ENCODE measurements at regions not wholly inside any gene's neighbourhood (a gene's known extent, or its start where the extent isn't known, plus 50 kb on each side); places are given as distances from the start of the nearest gene placed in this dataset.

DNA sequence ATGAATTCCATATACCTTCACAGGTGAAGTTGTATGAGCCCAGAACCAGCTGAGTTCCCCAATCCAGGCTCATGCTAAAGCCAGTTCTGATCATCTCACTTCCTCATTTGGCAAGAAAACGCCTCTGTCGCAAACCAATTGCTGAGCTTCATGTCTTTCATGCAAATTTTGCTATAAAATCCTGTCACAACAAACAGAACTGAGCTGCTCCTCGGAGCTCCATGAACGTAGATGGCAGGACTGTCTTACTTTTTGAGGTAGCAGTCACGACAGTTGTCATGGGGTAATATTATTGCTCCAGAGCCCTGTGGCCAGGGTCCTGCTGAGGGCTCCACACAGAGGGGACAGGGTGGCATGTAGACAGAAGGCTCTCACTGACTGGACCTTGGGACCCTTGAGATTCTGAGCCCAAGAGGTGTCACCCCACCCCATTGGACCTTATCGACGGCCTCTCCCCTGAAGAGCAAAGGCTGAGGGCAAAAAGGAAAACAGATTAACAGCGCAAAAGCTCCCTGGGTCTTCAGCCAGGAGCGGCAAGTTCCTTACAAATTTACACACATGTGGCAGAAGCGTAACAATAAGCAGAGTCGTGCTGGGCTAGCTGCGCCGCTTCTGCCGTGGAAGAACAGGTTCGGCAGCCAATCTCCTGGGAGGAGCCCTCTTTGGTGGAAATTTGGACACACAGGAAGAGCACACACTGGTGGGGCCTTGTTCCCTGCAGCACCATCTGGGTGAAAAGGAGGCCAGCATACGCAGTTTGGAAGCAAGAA is 249.2 kb downstream of the OPA1 start:
- Histone ChIP-seq H3K4ac (replicated peaks; ENCODE audit: insufficient read length, low read depth, low read length) (no peak overlapping the region), H2BK12ac (ENCODE audit: low read depth, low read length) (peak overlapping the region; percentile 55; the same call in 1 of the 2 replicates), H3K4me2 (ENCODE audit: insufficient read depth in 1 of 2, low read depth in 2 of 2, low read length in 2 of 2) (no peak overlapping the region), H3K4me3 (ENCODE audit: extremely low read depth in 1 of 4, insufficient read depth in 2 of 4, low read depth in 3 of 4, low read length in 4 of 4) (no peak overlapping the region), H3K56ac (replicated peaks; ENCODE audit: insufficient read length, low read depth, low read length) (no peak overlapping the region), H3K4me1 (replicated peaks in 1 of 4; ENCODE audit: control insufficient read depth in 3 of 4, insufficient read depth in 4 of 4, low read length in 3 of 4) (peaks cover 0 to 3% (median 1%) of the 10 kb centered on the region in 4 experiments; a peak in 3 of 7 replicates), H3K79me1 (ENCODE audit: low read depth, low read length) (no peaks in the 10 kb centered on the region), H3K14ac (ENCODE audit: insufficient read length) (no peak overlapping the region), H4K8ac (ENCODE audit: extremely low read depth, insufficient read depth, low read length) (no peak overlapping the region; the same call in 1 of the 2 replicates), H3K9me3 (ENCODE audit: insufficient read depth in 2 of 2, low read depth in 1 of 2, low read length in 1 of 2) (no peaks in the 10 kb centered on the region), H4K20me1 (replicated peaks in 1 of 2; ENCODE audit: control insufficient read depth in 1 of 2, insufficient read depth in 2 of 2, low read length in 2 of 2) (no peaks in the 10 kb centered on the region), H2BK120ac (replicated peaks; ENCODE audit: low read depth, low read length) (no peak overlapping the region), H2BK15ac (ENCODE audit: low read length) (peak overlapping the region; percentile 48), H2AK5ac (ENCODE audit: low read depth, low read length) (no peak overlapping the region), H2AFZ (ENCODE audit: low read length) (peak overlapping the region; percentile 38), H3K18ac (ENCODE audit: extremely low read depth, low read length) (peak overlapping the region; percentile 72; the same call in 1 of the 2 replicates), H3K36me3 (ENCODE audit: control insufficient read depth in 2 of 4, insufficient read depth in 4 of 4, low read length in 3 of 4) (no peaks in the 10 kb centered on the region), H4K91ac (replicated peaks; ENCODE audit: insufficient read length, low read length) (peak overlapping the region; percentile 61), H3K27ac (ENCODE audit: low read depth, low read length) (no peak overlapping the region), H2BK20ac (ENCODE audit: low read length) (peak overlapping the region; percentile 68; the same call in 1 of the 2 replicates), H4K5ac (ENCODE audit: insufficient read length, low read depth, low read length) (no peak overlapping the region), H3K23me2 (ENCODE audit: low read depth, low read length) (no peaks in the 10 kb centered on the region), H2BK5ac (ENCODE audit: low read depth, low read length) (no peak overlapping the region), H3K79me2 (ENCODE audit: control insufficient read depth in 1 of 2, insufficient read depth in 2 of 2, low read length in 2 of 2) (no peaks in the 10 kb centered on the region), H3K9ac (replicated peaks in 1 of 4; ENCODE audit: extremely low read depth in 1 of 4, low read depth in 3 of 4, low read length in 3 of 4) (no peak overlapping the region), H3K23ac (ENCODE audit: insufficient read length) (no peak overlapping the region), H3K27me3 (replicated peaks in 1 of 4; ENCODE audit: control insufficient read depth in 3 of 4, extremely low read depth in 1 of 4, insufficient read depth in 3 of 4, low read length in 3 of 4) (peaks cover 0 to 2% (median 0%) of the 10 kb centered on the region in 4 experiments; a peak in 3 of 7 replicates)
- POLR2A ChIA-PET (ENCODE audit: partially characterized antibody) = no interaction called here
- TF ChIP-seq CBX8 (IDR thresholded peaks at IDR 0.05; ENCODE audit: borderline replicate concordance, low read depth, low read length) = no peak
- TF ChIP-seq SUZ12 (IDR thresholded peaks at IDR 0.05; ENCODE audit: low read length) = no peak
- TF ChIP-seq RFX5 (IDR thresholded peaks at IDR 0.05; ENCODE audit: borderline replicate concordance, low read depth, low read length) = no peak
- TF ChIP-seq CHD1 (IDR thresholded peaks at IDR 0.05; ENCODE audit: low read depth, low read length) = no peak
- TF ChIP-seq RXRA (IDR thresholded peaks at IDR 0.05; ENCODE audit: insufficient read depth, low read depth, low read length) = no peak
- TF ChIP-seq KDM5A (IDR thresholded peaks at IDR 0.05; ENCODE audit: low read length) = no peak
- TF ChIP-seq JUND (IDR thresholded peaks at IDR 0.05; ENCODE audit: low read length) = no peak
- TF ChIP-seq SIRT6 (IDR thresholded peaks at IDR 0.05; ENCODE audit: low read length) = no peak
- no peak for TF ChIP-seq FOSL1 (IDR thresholded peaks at IDR 0.05; ENCODE audit: insufficient read depth, low read depth, low read length)
- TF ChIP-seq EZH2 (IDR thresholded peaks at IDR 0.05; ENCODE audit: low read depth, low read length, severe bottlenecking) = no peak
- CTCF ChIA-PET (ENCODE audit: partially characterized antibody) = interaction anchor here (1.1 kb wide), 2 partner anchors 25 to 61 kb away, joined by 3 to 4 read pairs; no protein-coding TSS in a partner anchor
- 91% methylated on average over 16 of the region's 16 CpGs; no CpG with 5 or more reads in 1 of the 2 experiments for WGBS, 2 experiments (ENCODE audit: extremely low coverage in 1 of 2, insufficient coverage in 1 of 2, insufficient read length in 1 of 2, insufficient replicate concordance in 2 of 2, low coverage in 1 of 2, low lambda C conversion rate in 2 of 2, missing lambda C conversion rate in 1 of 2)
- FAIRE-seq (no peak), DNase-seq (ENCODE audit: low read depth in 1 of 2, low spot score in 2 of 2) (no peak)

Measured in H1 (cell line).